Dendritic cell treated with granulocyte-macrophage colony-stimulating factor and Interleukin-4, amounts not matched to agents 40 ng/mL and 50 ng/mL, for 4 days (primary cell): ENCODE measurements at regions not wholly inside any gene's neighbourhood (a gene's known extent, or its start where the extent isn't known, plus 50 kb on each side); places are given as distances from the start of the nearest gene placed in this dataset.

Experiments
- H3K27ac Mint-ChIP-seq: one replicate; pipeline ENCODE4 v1.8.0; 2022; ENCODE audit warnings: mild to moderate bottlenecking, mixed read lengths
- H3K27me3 Mint-ChIP-seq: one replicate; pipeline ENCODE4 v1.8.0; 2022; ENCODE audit warnings: mild to moderate bottlenecking, mixed read lengths
- H3K36me3 Mint-ChIP-seq: one replicate; pipeline ENCODE4 v1.8.0; 2022; ENCODE audit warnings: low read depth, mixed read lengths
- H3K4me1 Mint-ChIP-seq: one replicate; pipeline ENCODE4 v1.8.0; 2022; ENCODE audit warnings: low read depth, mixed read lengths
- H3K4me3 Mint-ChIP-seq: one replicate; pipeline ENCODE4 v1.8.0; 2022; ENCODE audit warnings: mild to moderate bottlenecking, moderate library complexity, mixed read lengths
- H3K9me3 Mint-ChIP-seq: one replicate; pipeline ENCODE4 v1.8.0; 2022; ENCODE audit warnings: mixed read lengths
- intact Hi-C: fragments of 100-400 bp; cut with micrococcal nuclease; formaldehyde crosslinking; loops from one replicate; pipeline ENCODE4 v1.15.0; 2022

- Mint-ChIP-seq H3K36me3 (no peaks in the 10 kb centered on the region), H3K27ac (no peak overlapping the region), H3K27me3 (no peaks in the 10 kb centered on the region)
Measured at GRCh38 chr3:166462891-166463470, 625.8 kb upstream of the BCHE start.

GRCh38 chr3:166461626-166462025 lies 624.4 kb upstream of the BCHE start:
- Mint-ChIP-seq H3K4me3 (no peak overlapping the region), H3K4me1 (no peaks in the 10 kb centered on the region), H3K27ac (no peak overlapping the region), H3K27me3 (no peaks in the 10 kb centered on the region), H3K9me3 (peaks cover 12% of the 10 kb centered on the region), H3K36me3 (no peaks in the 10 kb centered on the region)
- intact Hi-C loops: no loop called here

More at GRCh38 chr3:166462891-166463470, 625.8 kb upstream of the BCHE start:
- Mint-ChIP-seq H3K4me1 (no peaks in the 10 kb centered on the region), H3K4me3 (no peak overlapping the region), H3K9me3 (peaks cover 12% of the 10 kb centered on the region)
- intact Hi-C loops: no loop called here

- H3K9me3 Mint-ChIP-seq: peaks cover 12% of the 10 kb centered on the region
- H3K27me3 Mint-ChIP-seq: no peaks in the 10 kb centered on the region
- intact Hi-C loops: no loop called here
- no peaks in the 10 kb centered on the region for H3K36me3 Mint-ChIP-seq
- no peak overlapping the region for H3K4me3 Mint-ChIP-seq
- no peaks in the 10 kb centered on the region for H3K4me1 Mint-ChIP-seq
- no peak overlapping the region for H3K27ac Mint-ChIP-seq
Measured at GRCh38 chr3:166457382-166457781, 620.2 kb upstream of the BCHE start.

GRCh38 chr3:166456286-166456685 lies 619.1 kb upstream of the BCHE start:
- H3K27me3 Mint-ChIP-seq: no peaks in the 10 kb centered on the region
- no peak overlapping the region for H3K4me3 Mint-ChIP-seq
- no peaks in the 10 kb centered on the region for H3K4me1 Mint-ChIP-seq
- intact Hi-C loops: no loop called here
- H3K9me3 Mint-ChIP-seq: peaks cover 12% of the 10 kb centered on the region
- H3K27ac Mint-ChIP-seq: no peak overlapping the region
- no peaks in the 10 kb centered on the region for H3K36me3 Mint-ChIP-seq

GRCh38 chr3:166455744-166456143 lies 618.5 kb upstream of the BCHE start:
- H3K27me3 Mint-ChIP-seq: no peaks in the 10 kb centered on the region
- no peak overlapping the region for H3K4me3 Mint-ChIP-seq

GRCh38 chr3:166453478-166453877 lies 616.3 kb upstream of the BCHE start:
- Mint-ChIP-seq H3K27me3 (no peaks in the 10 kb centered on the region), H3K4me1 (no peaks in the 10 kb centered on the region), H3K36me3 (no peaks in the 10 kb centered on the region), H3K9me3 (peaks cover 1% of the 10 kb centered on the region), H3K4me3 (no peak overlapping the region), H3K27ac (no peak overlapping the region)
- intact Hi-C loops: no loop called here

More at GRCh38 chr3:166455744-166456143, 618.5 kb upstream of the BCHE start:
- Mint-ChIP-seq H3K27ac (no peak overlapping the region), H3K36me3 (no peaks in the 10 kb centered on the region), H3K9me3 (peaks cover 12% of the 10 kb centered on the region), H3K4me1 (no peaks in the 10 kb centered on the region)
- intact Hi-C loops: no loop called here

GRCh38 chr3:166451997-166452396 lies 614.8 kb upstream of the BCHE start:
- intact Hi-C loops: no loop called here
- no peak overlapping the region for H3K4me3 Mint-ChIP-seq

GRCh38 chr3:166447513-166447912 lies 610.3 kb upstream of the BCHE start:
- Mint-ChIP-seq H3K4me1 (no peaks in the 10 kb centered on the region), H3K9me3 (peaks cover 20% of the 10 kb centered on the region), H3K27me3 (no peaks in the 10 kb centered on the region), H3K27ac (no peak overlapping the region), H3K4me3 (no peak overlapping the region), H3K36me3 (no peaks in the 10 kb centered on the region)
- intact Hi-C loops: no loop called here

More at GRCh38 chr3:166451997-166452396, 614.8 kb upstream of the BCHE start:
- H3K27me3 Mint-ChIP-seq: no peaks in the 10 kb centered on the region
- no peaks in the 10 kb centered on the region for H3K4me1 Mint-ChIP-seq
- no peaks in the 10 kb centered on the region for H3K36me3 Mint-ChIP-seq
- no peaks in the 10 kb centered on the region for H3K9me3 Mint-ChIP-seq
- no peak overlapping the region for H3K27ac Mint-ChIP-seq

- H3K27ac Mint-ChIP-seq: no peak overlapping the region
- intact Hi-C loops: no loop called here
- no peaks in the 10 kb centered on the region for H3K36me3 Mint-ChIP-seq
- H3K9me3 Mint-ChIP-seq: peaks cover 25% of the 10 kb centered on the region
- no peaks in the 10 kb centered on the region for H3K27me3 Mint-ChIP-seq
- no peak overlapping the region for H3K4me3 Mint-ChIP-seq
- H3K4me1 Mint-ChIP-seq: no peaks in the 10 kb centered on the region
Measured at GRCh38 chr3:166446986-166447385, 609.8 kb upstream of the BCHE start.

- no peak overlapping the region for H3K4me3 Mint-ChIP-seq
- peaks cover 28% of the 10 kb centered on the region for H3K9me3 Mint-ChIP-seq
- intact Hi-C loops: no loop called here
- H3K27me3 Mint-ChIP-seq: no peaks in the 10 kb centered on the region
- H3K27ac Mint-ChIP-seq: no peak overlapping the region
- H3K36me3 Mint-ChIP-seq: no peaks in the 10 kb centered on the region
- H3K4me1 Mint-ChIP-seq: no peaks in the 10 kb centered on the region
Measured at GRCh38 chr3:166446291-166446690, 609.1 kb upstream of the BCHE start.

GRCh38 chr3:166445865-166446264 lies 608.6 kb upstream of the BCHE start:
- Mint-ChIP-seq H3K36me3 (no peaks in the 10 kb centered on the region), H3K9me3 (peaks cover 28% of the 10 kb centered on the region), H3K27me3 (no peaks in the 10 kb centered on the region), H3K27ac (no peak overlapping the region), H3K4me1 (no peaks in the 10 kb centered on the region), H3K4me3 (no peak overlapping the region)
- intact Hi-C loops: no loop called here

- Mint-ChIP-seq H3K27me3 (no peaks in the 10 kb centered on the region), H3K4me3 (no peak overlapping the region), H3K36me3 (no peaks in the 10 kb centered on the region), H3K9me3 (peaks cover 28% of the 10 kb centered on the region), H3K4me1 (no peaks in the 10 kb centered on the region), H3K27ac (no peak overlapping the region)
- intact Hi-C loops: no loop called here
Measured at GRCh38 chr3:166444756-166445155, 607.5 kb upstream of the BCHE start.

GRCh38 chr3:166444336-166444735 lies 607.1 kb upstream of the BCHE start:
- H3K36me3 Mint-ChIP-seq: no peaks in the 10 kb centered on the region
- H3K27ac Mint-ChIP-seq: no peak overlapping the region
- H3K9me3 Mint-ChIP-seq: peaks cover 28% of the 10 kb centered on the region
- intact Hi-C loops: no loop called here
- H3K27me3 Mint-ChIP-seq: no peaks in the 10 kb centered on the region
- no peaks in the 10 kb centered on the region for H3K4me1 Mint-ChIP-seq
- no peak overlapping the region for H3K4me3 Mint-ChIP-seq

- Mint-ChIP-seq H3K36me3 (no peaks in the 10 kb centered on the region), H3K4me1 (no peaks in the 10 kb centered on the region), H3K4me3 (no peak overlapping the region), H3K27ac (no peak overlapping the region), H3K9me3 (no peaks in the 10 kb centered on the region), H3K27me3 (no peaks in the 10 kb centered on the region)
- intact Hi-C loops: no loop called here
Measured at GRCh38 chr3:166435469-166436057, 598.3 kb upstream of the BCHE start.

- Mint-ChIP-seq H3K4me3 (no peak overlapping the region), H3K27ac (no peak overlapping the region), H3K9me3 (no peaks in the 10 kb centered on the region), H3K4me1 (no peaks in the 10 kb centered on the region), H3K27me3 (no peaks in the 10 kb centered on the region), H3K36me3 (no peaks in the 10 kb centered on the region)
- intact Hi-C loops: no loop called here
Measured at GRCh38 chr3:166433060-166433459, 595.8 kb upstream of the BCHE start.
